Stimulated activated CD8-positive, alpha-beta memory T cell treated with anti-CD3 and anti-CD28 coated beads, Interleukin-15, amount 100 ng/mL, for 1 hour (primary cell): ENCODE measurements at regions not wholly inside any gene's neighbourhood (a gene's known extent, or its start where the extent isn't known, plus 50 kb on each side); places are given as distances from the start of the nearest gene placed in this dataset.
"Not testable (repeated sequence)": the region's sequence is repeated elsewhere in the genome, so short reads cannot be mapped to it uniquely, and the experiment has no call there.

Source experiments
- DNase-seq: peaks from one replicate; pipeline ENCODE4 v3.0.0-alpha.2; 2020; ENCODE audit warnings: low read depth

GRCh38 chr22:49457946-49458707, 369.5 kb downstream of the BRD1 start:
- no peak for DNase-seq

GRCh38 chr22:49457146-49457545, 370.5 kb downstream of the BRD1 start:
- no peak for DNase-seq

GRCh38 chr22:49455595-49455994, 372.1 kb downstream of the BRD1 start:
- no peak for DNase-seq

GRCh38 chr22:49454726-49455125, 372.9 kb downstream of the BRD1 start:
- no peak for DNase-seq

GRCh38 chr22:49453771-49454170, 373.9 kb downstream of the BRD1 start:
- DNase-seq: no peak

- DNase-seq: not testable (repeated sequence)
These were observed 374.7 kb downstream of the BRD1 start for GRCh38 chr22:49453019-49453418.

- DNase-seq: no peak
These were observed 375.2 kb downstream of the BRD1 start for GRCh38 chr22:49452362-49452946.

GRCh38 chr22:49451070-49451840, 376.4 kb downstream of the BRD1 start:
- no peak for DNase-seq

- no peak for DNase-seq
These were observed 377.2 kb downstream of the BRD1 start for GRCh38 chr22:49450498-49450897.

GRCh38 chr22:49449811-49450446, 377.7 kb downstream of the BRD1 start:
- no peak for DNase-seq

- DNase-seq: no peak
These were observed 378.3 kb downstream of the BRD1 start for GRCh38 chr22:49449377-49449776.

GRCh38 chr22:49448526-49448925, 379.1 kb downstream of the BRD1 start:
- no peak for DNase-seq

GRCh38 chr22:49447837-49448236, 379.8 kb downstream of the BRD1 start:
- no peak for DNase-seq

GRCh38 chr22:49446759-49447710, 380.6 kb downstream of the BRD1 start:
- DNase-seq: no peak

- DNase-seq: no peak
These were observed 381.4 kb downstream of the BRD1 start for GRCh38 chr22:49446145-49446758.

GRCh38 chr22:49444781-49445180, 382.9 kb downstream of the BRD1 start:
- no peak for DNase-seq

GRCh38 chr22:49440931-49441330, 386.7 kb downstream of the BRD1 start:
- no peak for DNase-seq

GRCh38 chr22:49439373-49439772, 388.3 kb downstream of the BRD1 start:
- no peak for DNase-seq

GRCh38 chr22:49437956-49438355, 389.7 kb downstream of the BRD1 start:
- no peak for DNase-seq

GRCh38 chr22:49437356-49437755, 390.3 kb downstream of the BRD1 start:
- no peak for DNase-seq

- DNase-seq: no peak
These were observed 391.6 kb downstream of the BRD1 start for GRCh38 chr22:49436056-49436455.
